HG02642 (cell line): ENCODE measurements at regions not wholly inside any gene's neighbourhood (a gene's known extent, or its start where the extent isn't known, plus 50 kb on each side); places are given as distances from the start of the nearest gene placed in this dataset.

Source experiments
- ATAC-seq: cut with Tn5 transposase; IDR thresholded peaks from one replicate; pipeline ENCODE4 v1.9.1; 2021; ENCODE audit warnings: mild to moderate bottlenecking; ENCODE audit not compliant: unreplicated experiment, poor library complexity

GRCh38 chr10:44183667-44184632 lies 200.9 kb downstream of the CXCL12 start:
- ATAC-seq = no peak

GRCh38 chr10:44182909-44183308 lies 202.0 kb downstream of the CXCL12 start:
- no peak for ATAC-seq

DNA sequence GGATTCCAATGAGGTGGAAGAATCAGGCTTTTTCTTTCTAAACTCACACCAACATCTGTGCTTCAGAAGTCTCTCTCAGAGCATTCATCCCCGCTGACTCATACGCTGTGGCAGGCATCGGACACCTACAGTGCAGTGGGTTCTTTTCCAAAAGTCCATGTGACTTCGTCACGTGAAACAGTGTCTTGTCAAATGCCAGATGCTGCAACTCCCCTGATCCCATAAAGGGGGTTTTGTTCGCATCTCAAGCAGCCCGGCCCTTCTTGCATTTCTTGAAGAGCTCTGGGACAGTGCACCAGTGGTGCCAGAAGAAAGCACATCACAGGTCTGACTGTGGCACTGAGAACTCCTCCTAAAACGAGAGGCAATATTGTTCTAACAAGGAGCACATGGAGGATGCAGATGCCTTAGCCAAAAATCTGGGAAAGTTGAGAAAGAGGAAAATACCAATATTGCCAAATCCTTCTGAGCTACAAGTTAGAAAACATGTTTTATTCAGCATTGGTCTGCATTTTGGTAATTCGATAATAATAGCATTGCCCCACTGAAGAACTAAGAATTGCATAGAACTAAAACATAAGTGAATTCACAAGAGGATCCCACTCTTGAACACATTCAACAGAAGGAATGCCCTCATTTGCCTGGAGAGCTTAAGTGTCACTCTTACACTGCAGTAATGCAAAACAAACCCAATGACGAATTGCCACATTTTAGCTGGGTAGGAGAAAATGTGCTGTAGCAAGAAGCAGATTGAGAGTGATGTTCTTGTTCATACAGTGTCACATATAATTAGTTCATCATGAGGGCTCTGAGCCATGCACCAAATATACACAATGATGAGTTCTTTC lies 204.4 kb downstream of the CXCL12 start:
- no peak for ATAC-seq

DNA sequence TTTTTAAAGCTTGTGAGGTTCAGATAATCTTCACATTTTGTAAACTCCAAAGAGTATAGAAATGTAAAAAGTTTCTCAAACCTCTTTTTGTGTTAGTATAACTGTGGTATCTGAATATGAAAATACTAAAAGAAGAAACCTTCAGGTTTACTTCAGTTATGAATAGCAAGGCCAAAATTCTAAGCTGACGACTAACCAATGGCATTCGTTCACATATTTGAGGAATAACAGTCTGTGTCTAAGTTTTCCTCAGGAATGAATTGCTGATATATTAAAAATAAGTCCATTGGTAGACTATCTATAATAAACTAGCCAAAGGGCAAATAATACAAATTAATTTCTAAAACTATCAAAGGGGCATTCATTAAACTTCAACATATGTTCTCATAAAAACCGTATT lies 206.0 kb downstream of the CXCL12 start:
- no peak for ATAC-seq

DNA sequence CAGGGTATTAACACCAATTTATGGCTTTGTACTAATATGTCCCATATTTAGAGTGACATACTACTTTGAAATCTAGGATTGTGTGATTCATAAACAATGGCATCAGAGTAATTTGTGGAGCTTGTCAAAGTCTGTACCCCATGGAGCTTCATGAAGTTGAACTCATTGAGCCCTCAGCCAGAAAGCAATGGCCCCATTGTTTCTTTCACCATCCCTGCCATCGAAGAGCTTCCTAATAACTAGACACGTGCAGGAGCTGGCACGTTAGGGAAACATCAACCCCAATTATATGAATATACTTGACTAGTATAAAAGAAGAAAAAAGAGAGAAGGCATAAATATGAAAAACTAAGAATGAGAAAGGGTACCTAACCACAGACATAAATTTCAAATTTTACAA lies 206.6 kb downstream of the CXCL12 start:
- ATAC-seq = no peak

GRCh38 chr10:44177610-44178009 lies 207.3 kb downstream of the CXCL12 start:
- no peak for ATAC-seq

- no peak for ATAC-seq
Measured at GRCh38 chr10:44176311-44176710, 208.6 kb downstream of the CXCL12 start.

GRCh38 chr10:44173608-44173894 lies 211.3 kb downstream of the CXCL12 start:
- ATAC-seq = no peak

DNA sequence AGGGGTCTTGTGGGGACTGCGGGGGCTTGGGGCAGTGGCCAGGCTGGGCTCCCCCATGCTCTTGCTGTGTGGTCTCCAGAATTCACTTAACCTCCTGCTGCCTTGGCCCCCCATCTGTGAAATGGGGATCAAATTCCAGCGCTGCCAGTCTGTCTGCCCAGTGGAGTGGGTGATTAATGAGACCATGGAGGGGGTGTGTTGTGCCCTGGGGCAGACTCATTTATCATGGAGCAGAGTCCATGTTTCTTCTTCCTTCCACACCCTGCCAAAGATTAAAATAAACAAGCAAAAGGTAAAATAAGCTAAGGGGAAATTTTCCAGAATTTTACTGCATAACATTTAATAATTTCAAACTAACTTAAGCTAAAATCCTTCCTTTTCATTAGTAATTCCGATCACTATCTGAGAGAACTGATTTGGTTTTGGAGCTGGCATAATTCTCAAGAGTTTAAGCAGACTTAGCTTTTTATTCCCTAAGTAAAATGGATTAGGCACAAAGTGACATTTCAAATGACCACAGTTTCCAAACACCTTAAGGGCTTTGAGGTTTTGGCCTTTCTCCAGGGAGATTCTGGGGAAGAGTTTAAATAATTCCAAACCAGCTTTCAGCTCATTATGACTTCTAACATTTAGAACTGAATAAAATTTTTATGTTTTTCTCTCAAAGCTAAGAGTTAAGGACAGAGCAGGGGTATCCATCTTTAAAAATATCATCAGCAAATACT lies 211.9 kb downstream of the CXCL12 start:
- no peak for ATAC-seq

DNA sequence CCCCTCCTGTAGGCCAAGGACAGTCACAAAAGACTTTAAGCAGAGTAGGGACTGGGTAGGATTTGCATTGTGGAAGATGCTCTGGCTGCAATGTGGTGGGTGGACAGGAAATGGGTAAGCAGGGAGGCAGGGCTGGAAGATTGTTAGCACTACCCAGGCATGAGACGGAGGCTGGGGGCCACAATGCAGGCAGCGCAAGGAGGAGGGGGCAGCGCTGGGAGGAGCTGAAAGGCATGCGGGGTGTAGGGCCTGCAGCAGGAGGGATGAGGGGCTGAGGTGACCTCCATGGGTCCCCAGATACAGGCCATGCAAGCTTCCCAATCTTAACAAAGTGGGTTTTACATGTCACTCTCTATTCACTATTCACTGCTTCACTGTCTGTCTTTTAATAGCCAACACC lies 213.1 kb downstream of the CXCL12 start:
- ATAC-seq = no peak

DNA sequence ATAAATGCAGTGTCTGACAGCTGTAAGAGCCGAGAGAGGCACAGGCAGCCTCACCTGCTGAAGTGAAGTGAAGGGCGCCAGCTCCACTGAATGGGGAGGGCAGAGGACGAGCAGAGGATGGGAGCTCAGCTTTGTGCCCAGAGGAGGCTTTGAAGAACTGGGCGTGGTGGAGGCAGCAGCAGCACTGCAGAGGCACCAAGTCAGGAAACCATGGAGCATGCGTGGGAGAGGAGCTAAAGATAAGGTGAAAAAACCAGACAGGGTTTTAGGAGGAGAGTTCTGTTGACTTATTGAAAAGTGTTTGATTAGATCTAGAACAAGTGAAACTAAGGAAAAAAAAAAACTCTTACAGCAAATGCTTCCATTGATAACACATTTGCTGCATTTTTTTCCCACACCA lies 216.4 kb downstream of the CXCL12 start:
- no peak for ATAC-seq

- no peak for ATAC-seq
Measured at GRCh38 chr10:44167752-44168151, 217.1 kb downstream of the CXCL12 start.

DNA sequence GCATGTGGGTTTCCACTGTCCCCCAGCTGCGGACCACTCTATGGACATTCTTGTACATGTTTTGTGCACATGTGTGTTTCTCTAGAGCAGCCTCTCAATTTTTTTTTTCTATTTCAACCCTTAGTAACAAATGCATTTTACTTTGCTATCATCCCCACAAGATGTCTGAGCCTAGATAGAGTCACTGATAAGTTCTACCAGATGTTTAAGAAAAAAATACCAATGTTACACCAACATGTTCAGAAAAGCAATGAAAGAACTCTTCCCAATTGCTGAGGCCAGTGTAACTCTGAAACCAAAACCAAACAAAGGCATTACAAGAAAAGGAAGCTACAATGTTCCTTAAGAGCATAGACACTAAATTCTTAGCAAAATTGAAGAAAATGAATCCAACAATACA lies 218.5 kb downstream of the CXCL12 start:
- no peak for ATAC-seq

DNA sequence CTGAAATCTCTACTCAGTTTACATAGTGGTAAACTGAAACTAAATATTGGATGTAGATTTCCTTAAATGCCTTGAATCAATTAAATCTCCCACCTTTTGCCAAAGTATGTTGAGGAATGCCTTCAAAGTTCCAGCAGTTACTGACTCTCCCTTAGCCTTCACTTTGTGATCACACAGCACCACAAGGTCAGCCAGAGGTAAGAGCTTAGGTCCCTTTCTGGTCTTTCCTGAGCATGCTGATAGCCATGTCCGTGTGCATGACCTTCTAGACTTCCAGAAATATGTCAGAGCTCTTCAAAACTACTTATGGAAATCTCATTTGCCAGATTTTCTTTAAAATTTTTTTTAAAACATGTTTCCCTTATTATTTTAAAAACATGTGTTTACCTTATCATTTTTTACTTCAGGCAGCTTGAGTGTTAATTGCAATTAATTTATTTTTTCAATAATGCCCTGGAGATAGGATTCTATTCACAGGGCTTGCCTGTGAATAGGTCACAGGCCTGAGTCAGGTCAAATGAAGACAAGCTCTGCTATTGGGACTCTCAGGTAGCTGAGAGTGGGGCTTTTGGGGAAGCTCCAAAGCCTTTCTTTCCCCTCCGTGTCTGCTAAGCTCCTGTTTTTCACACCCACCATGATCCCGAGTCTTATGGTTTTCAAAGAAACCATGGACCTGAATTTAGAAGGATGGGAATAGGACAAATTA lies 220.5 kb downstream of the CXCL12 start:
- no peak for ATAC-seq

DNA sequence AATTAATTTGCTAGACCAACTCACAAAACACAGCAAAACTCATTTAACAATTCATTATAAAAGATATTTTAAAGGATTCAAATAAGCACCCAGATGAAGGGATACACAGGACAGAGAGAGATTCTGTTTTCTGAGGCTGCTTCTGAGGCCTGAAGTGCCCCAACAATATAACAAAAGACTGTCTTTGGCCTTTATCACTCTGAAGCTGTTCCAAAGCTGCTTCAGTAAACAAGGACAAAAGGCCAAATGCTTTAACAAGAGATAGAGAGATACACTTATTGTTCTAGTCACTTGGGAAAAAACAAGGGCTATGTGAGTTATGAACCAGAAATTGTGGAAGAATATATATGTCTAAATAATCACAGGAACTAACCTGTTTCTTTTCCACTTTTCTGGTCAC lies 223.7 kb downstream of the CXCL12 start:
- ATAC-seq = no peak

GRCh38 chr10:44157574-44157973 lies 227.3 kb downstream of the CXCL12 start:
- ATAC-seq = no peak

DNA sequence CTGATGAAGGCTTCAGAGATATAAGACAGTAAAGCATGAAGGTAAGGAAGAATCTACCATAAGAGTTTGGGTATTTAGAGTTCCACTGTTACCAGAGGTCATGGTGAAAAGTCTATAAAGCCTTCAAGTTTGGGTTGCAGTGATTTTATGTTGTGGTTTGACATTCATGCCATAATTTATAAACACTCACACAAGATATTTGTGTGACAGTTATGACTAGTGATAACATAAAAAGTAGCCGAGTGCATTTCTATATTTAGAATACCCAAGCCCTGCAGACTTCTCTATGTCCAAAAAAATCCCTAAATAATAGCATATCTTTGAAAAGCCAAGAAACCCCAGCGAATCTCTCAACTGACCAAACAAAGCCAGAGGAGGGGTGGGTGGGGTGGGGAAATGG lies 229.9 kb downstream of the CXCL12 start:
- no peak for ATAC-seq

DNA sequence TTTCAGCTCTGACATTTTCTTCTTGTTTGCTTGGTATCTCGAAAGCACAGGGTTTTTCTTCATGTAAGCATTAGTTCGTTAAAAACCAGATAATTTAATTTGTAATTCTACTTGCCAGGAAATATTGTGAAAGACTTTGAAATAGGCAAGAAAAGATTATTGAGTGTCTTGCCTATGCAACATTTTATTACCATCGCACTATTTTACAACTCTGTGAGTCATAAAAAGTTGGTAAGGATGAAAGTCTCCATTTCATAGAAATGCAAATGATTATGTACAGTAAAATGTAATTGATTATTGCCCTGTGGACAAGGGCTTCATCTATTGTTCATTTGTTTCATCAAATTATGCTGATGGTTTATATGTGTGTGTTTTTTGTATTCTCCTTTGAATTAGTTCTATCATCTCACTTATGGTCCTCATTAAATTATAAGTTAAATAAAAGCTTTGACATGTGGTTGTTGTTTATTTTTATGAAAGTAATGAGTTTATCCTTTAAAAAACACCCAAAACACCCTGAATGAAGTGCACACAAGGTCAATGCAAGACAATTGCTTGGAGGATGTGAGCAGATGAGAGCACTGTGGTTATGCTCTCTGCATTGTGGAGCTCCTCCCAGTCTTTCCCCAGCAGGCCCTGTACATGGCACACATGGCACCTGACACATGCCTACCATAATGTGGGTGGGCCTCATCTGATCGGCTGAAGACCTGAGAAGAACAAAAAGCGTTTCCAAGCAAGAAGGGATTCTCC lies 230.8 kb downstream of the CXCL12 start:
- ATAC-seq = no peak

DNA sequence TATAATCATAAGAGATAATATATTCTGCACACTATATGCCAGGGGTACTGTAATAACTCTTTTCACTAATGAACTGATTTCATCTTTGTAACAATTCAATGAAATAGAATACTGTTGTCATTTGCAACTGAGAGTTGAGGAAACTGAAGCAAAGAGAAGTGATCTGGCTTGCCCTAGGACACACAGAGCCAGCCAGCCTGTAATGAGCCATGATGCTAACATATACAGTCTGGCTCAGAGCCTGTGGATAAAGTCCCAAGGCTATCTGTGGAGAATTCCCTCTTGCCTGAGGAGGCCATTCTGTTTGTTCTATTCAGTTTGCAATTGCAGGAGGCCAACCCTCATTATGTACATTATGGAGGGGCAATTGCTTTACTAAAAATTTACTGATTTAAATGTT lies 241.3 kb downstream of the CXCL12 start:
- no peak for ATAC-seq
